HCT116 (cell line): ENCODE measurements at regions not wholly inside any gene's neighbourhood (a gene's known extent, or its start where the extent isn't known, plus 50 kb on each side); places are given as distances from the start of the nearest gene placed in this dataset.

Experiments used
- ATAC-seq: fragments of 200-7000 bp; cut with Tn5 transposase; 2 replicates; pipeline ENCODE4 v1.9.1; 2020; ENCODE audit warnings: mild to moderate bottlenecking, moderate library complexity
- BruUV-seq: library from RNA; stranded (reverse); fragments of 400-500 nt; replicated peaks from 2 replicates; lab custom pipeline; 2021; lab: Mats Ljungman, UMichigan
- CTCF ChIA-PET: fragments of 300-600 bp; sonication (Branson Sonifier 250); formaldehyde crosslinking; loops from one replicate; lab custom pipeline; 2021; ENCODE audit warnings: antibody characterized with exemption; lab: Charles Lee
- POLR2A ChIA-PET: fragments of 300-600, 350-600 bp; sonication (Branson Sonifier 250); formaldehyde crosslinking; loops from one replicate; lab custom pipeline; 2021; ENCODE audit warnings: antibody characterized with exemption; lab: Charles Lee
- RAD21 ChIA-PET, 2 experiments: fragments of 300-600 bp; sonication (Branson Sonifier 250); formaldehyde crosslinking; loops; one replicate each; lab custom pipeline; 2023; ENCODE audit warnings: low total read pairs in 2 of 2; ENCODE audit not compliant: uncharacterized antibody in 2 of 2, unreplicated experiment in 2 of 2, low non-redundant PET in 1 of 2; lab: Charles Lee
- DNase-seq: peaks from one replicate; pipeline ENCODE4 v3.0.0-alpha.2; 2010; ENCODE audit warnings: low read depth, low spot score
- H2AFZ ChIP-seq: fragments of 200-600 bp; shearing (Covaris generic), sonication (generic); 2 replicates; pipeline ENCODE4 v1.6.1; 2017; ENCODE audit warnings: low read depth, mixed run types, mixed read lengths, antibody characterized with exemption, low read length; ENCODE audit not compliant: poor library complexity, severe bottlenecking
- H3K27ac ChIP-seq: 2 replicates; pipeline ENCODE4 v1.5.1; 2012; ENCODE audit warnings: low read depth, low read length
- H3K27me3 ChIP-seq: fragments of 200-600 bp; sonication (generic); 2 replicates; pipeline ENCODE4 v1.6.1; 2016; ENCODE audit warnings: mixed run types, low read length, mixed read lengths; ENCODE audit not compliant: insufficient read depth
- H3K36me3 ChIP-seq, 2 experiments: fragments of 200-500 bp in 1 of 2; fragments of 200-600 bp in 1 of 2; sonication (Bioruptor generic) in 1 of 2; sonication (generic) in 1 of 2; 2 replicates each; pipeline versions ENCODE4 v1.5.1 to v1.6.1; 2014 to 2016; ENCODE audit warnings: low read length in 2 of 2, inconsistent platforms in 1 of 2, mixed read lengths in 1 of 2, mixed run types in 1 of 2; ENCODE audit not compliant: insufficient read depth in 2 of 2, control insufficient read depth in 1 of 2
- H3K4me1 ChIP-seq, 2 experiments: fragments of 200-600 bp in 1 of 2; sonication (generic) in 1 of 2; 2 replicates each; pipeline versions ENCODE4 v1.5.1 to v1.6.1; 2012 to 2017; ENCODE audit warnings: low read length in 2 of 2, inconsistent platforms in 1 of 2, mild to moderate bottlenecking in 1 of 2, mixed read lengths in 1 of 2, mixed run types in 1 of 2, moderate library complexity in 1 of 2; ENCODE audit not compliant: insufficient read depth in 2 of 2, control insufficient read depth in 1 of 2
- H3K4me2 ChIP-seq: fragments of 200-600 bp; sonication (generic); 2 replicates; pipeline ENCODE4 v1.6.1; 2017; ENCODE audit warnings: mixed run types, low read length, mixed read lengths
- H3K4me3 ChIP-seq, 2 experiments: fragments of 200-600 bp in 1 of 2; sonication (generic) in 1 of 2; replicated peaks in 1 of 2; 2 replicates each; pipeline ENCODE4 v1.5.1; 2011 to 2016; ENCODE audit warnings: low read length in 2 of 2, control low read depth in 1 of 2, low read depth in 1 of 2, mild to moderate bottlenecking in 1 of 2, mixed read lengths in 1 of 2, mixed run types in 1 of 2
- H3K79me2 ChIP-seq: fragments of 200-600 bp; sonication (generic); 2 replicates; pipeline ENCODE4 v1.6.1; 2017; ENCODE audit warnings: mild to moderate bottlenecking, mixed run types, low read length, moderate library complexity, mixed read lengths; ENCODE audit not compliant: insufficient read depth
- H3K9ac ChIP-seq: fragments of 200-600 bp; sonication (generic); 2 replicates; pipeline ENCODE4 v1.6.1; 2016; ENCODE audit warnings: low read length, mixed read lengths
- H3K9me2 ChIP-seq: fragments of 200-600 bp; sonication (generic), shearing (Covaris generic); 2 replicates; pipeline ENCODE4 v1.6.1; 2017; ENCODE audit warnings: mixed run types, mild to moderate bottlenecking, moderate library complexity; ENCODE audit not compliant: insufficient read depth
- H3K9me3 ChIP-seq, 2 experiments: fragments of 200-500 bp in 1 of 2; fragments of 200-600 bp in 1 of 2; sonication (Bioruptor generic) in 1 of 2; sonication (generic) in 1 of 2; 2 replicates each; pipeline ENCODE4 v1.6.1; 2014 to 2017; ENCODE audit warnings: low read length in 2 of 2, mixed read lengths in 2 of 2, inconsistent platforms in 1 of 2, low read depth in 1 of 2, mild to moderate bottlenecking in 1 of 2, mixed run types in 1 of 2, moderate library complexity in 1 of 2; ENCODE audit not compliant: control insufficient read depth in 1 of 2, insufficient read depth in 1 of 2
- H4K20me1 ChIP-seq: fragments of 200-600 bp; sonication (generic), shearing (Covaris generic); 2 replicates; pipeline ENCODE4 v1.6.1; 2017; ENCODE audit warnings: mixed run types, mild to moderate bottlenecking, moderate library complexity; ENCODE audit not compliant: insufficient read depth
- CBX3 ChIP-seq: IDR thresholded peaks from 2 replicates; pipeline ENCODE4 v1.6.1; 2012; ENCODE audit warnings: low read depth
- CEBPB ChIP-seq: IDR thresholded peaks from 2 replicates; pipeline ENCODE4 v1.6.1; 2012; ENCODE audit warnings: low read depth
- EGR1 ChIP-seq: IDR thresholded peaks from 2 replicates; pipeline ENCODE4 v1.6.1; 2012; ENCODE audit warnings: low read depth
- FOSL1 ChIP-seq: IDR thresholded peaks from 2 replicates; pipeline ENCODE4 v1.6.1; 2012; ENCODE audit warnings: low read depth
- JUND ChIP-seq: IDR thresholded peaks from 2 replicates; pipeline ENCODE4 v1.6.1; 2012
- POLR2A ChIP-seq: IDR thresholded peaks from 2 replicates; pipeline ENCODE4 v1.7.0; 2011; ENCODE audit warnings: borderline replicate concordance; ENCODE audit not compliant: insufficient read depth, insufficient read length; ENCODE audit errors: extremely low read depth
- RAD21 ChIP-seq: IDR thresholded peaks from 2 replicates; pipeline ENCODE4 v1.6.1; 2012; ENCODE audit warnings: low read depth, mild to moderate bottlenecking
- REST ChIP-seq: IDR thresholded peaks from 2 replicates; pipeline ENCODE4 v1.6.1; 2012; ENCODE audit warnings: low read depth
- SIN3A ChIP-seq: IDR thresholded peaks from 2 replicates; pipeline ENCODE4 v1.6.1; 2012; ENCODE audit warnings: low read depth
- SP1 ChIP-seq: IDR thresholded peaks from 2 replicates; pipeline ENCODE4 v1.6.1; 2012; ENCODE audit warnings: low read depth
- SRF ChIP-seq: IDR thresholded peaks from 2 replicates; pipeline ENCODE4 v1.6.1; 2012; ENCODE audit warnings: low read depth
- TCF7L2 ChIP-seq: IDR thresholded peaks from 2 replicates; pipeline ENCODE4 v1.7.0; 2011; ENCODE audit warnings: borderline replicate concordance, inconsistent platforms; ENCODE audit not compliant: insufficient read depth, insufficient read length; ENCODE audit errors: extremely low read depth
- YY1 ChIP-seq: IDR thresholded peaks from 2 replicates; pipeline ENCODE4 v1.6.1; 2011; ENCODE audit warnings: low read length, low read depth, moderate library complexity, mild to moderate bottlenecking; ENCODE audit not compliant: insufficient replicate concordance; ENCODE audit errors: extremely low read depth
- ZFX ChIP-seq: fragments of 450-650 bp; IDR thresholded peaks from 2 replicates; pipeline ENCODE4 v1.6.1; 2017
- ZNF274 ChIP-seq: fragments of 200-500 bp; sonication (Bioruptor generic); IDR thresholded peaks from 2 replicates; pipeline ENCODE4 v1.6.1; 2014; ENCODE audit warnings: mild to moderate bottlenecking, low read depth, low read length, inconsistent platforms
- intact Hi-C: fragments of 100-400 bp; cut with micrococcal nuclease; formaldehyde crosslinking; loops from 2 replicates; pipeline ENCODE4 v1.10.0; 2022
- TF ChIP-seq, protein P1 (sequence below): IDR thresholded peaks from 2 replicates; pipeline ENCODE4 v1.6.1; 2012
- TF ChIP-seq, protein P2 (sequence below): IDR thresholded peaks from 2 replicates; pipeline ENCODE4 v1.6.1; 2012

DNA sequence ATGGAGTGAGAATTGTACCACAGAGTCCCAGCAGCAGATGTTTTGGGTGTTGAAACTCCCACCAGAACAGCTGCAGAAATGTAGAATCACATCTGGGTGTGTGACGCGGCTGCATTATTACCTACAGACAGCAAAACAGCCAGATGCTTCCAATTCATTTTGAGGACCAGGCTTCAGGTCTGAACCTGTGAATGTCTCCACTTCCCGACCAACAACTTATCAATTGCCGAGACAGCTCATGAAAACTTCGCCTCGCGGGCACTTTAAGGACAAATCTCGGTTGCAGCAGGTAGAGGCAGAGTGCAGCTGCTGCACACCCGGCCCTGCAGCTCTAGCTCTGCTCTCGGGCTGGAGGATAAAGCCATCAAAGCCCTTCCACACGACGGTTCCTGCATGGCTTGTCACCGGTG is 202.0 kb downstream of the HRH4 start:
- Histone ChIP-seq H4K20me1 (no peaks in the 10 kb centered on the region), H2AFZ (no peak overlapping the region), H3K4me3 (no peak overlapping the region), H3K9ac (no peak overlapping the region), H3K4me1 (no peaks in the 10 kb centered on the region), H3K79me2 (no peaks in the 10 kb centered on the region), H3K4me2 (no peak overlapping the region), H3K27me3 (peaks cover 39% of the 10 kb centered on the region), H3K9me3 (no peaks in the 10 kb centered on the region), H3K9me2 (no peaks in the 10 kb centered on the region), H3K36me3 (no peaks in the 10 kb centered on the region), H3K27ac (no peak overlapping the region)
- ChIA-PET CTCF (no interaction called here), POLR2A (no interaction called here), RAD21 (no interaction called here)
- TF ChIP-seq, protein P1, sequence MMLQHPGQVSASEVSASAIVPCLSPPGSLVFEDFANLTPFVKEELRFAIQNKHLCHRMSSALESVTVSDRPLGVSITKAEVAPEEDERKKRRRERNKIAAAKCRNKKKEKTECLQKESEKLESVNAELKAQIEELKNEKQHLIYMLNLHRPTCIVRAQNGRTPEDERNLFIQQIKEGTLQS = no peak
- no peak for TF ChIP-seq SIN3A
- TF ChIP-seq, protein P2, sequence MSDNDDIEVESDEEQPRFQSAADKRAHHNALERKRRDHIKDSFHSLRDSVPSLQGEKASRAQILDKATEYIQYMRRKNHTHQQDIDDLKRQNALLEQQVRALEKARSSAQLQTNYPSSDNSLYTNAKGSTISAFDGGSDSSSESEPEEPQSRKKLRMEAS = no peak
- no peak for TF ChIP-seq JUND
- TF ChIP-seq SRF = no peak
- intact Hi-C loops = no loop called here
- ATAC-seq (no peak), DNase-seq (no peak)
- no TSS peak for BruUV-seq

- POLR2A ChIA-PET = no interaction called here
- RAD21 ChIA-PET = no interaction called here
- no TSS peak for BruUV-seq
- TF ChIP-seq TCF7L2 (no peak), SP1 (no peak), CEBPB (no peak), REST (no peak), RAD21 (no peak), FOSL1 (no peak), CBX3 (no peak), ZNF274 (no peak), ZFX (no peak), POLR2A (no peak), SIN3A (no peak), EGR1 (no peak), YY1 (no peak)
- TF ChIP-seq, protein P1 = no peak
- TF ChIP-seq, protein P2 = no peak
These were observed 202.6 kb downstream of the HRH4 start for GRCh38 chr18:24663026-24663425.

More at GRCh38 chr18:24663026-24663425, 202.6 kb downstream of the HRH4 start:
- Histone ChIP-seq H3K4me1 (no peaks in the 10 kb centered on the region), H3K36me3 (no peaks in the 10 kb centered on the region), H4K20me1 (no peaks in the 10 kb centered on the region), H3K9me2 (no peaks in the 10 kb centered on the region), H3K79me2 (no peaks in the 10 kb centered on the region), H3K4me2 (no peak overlapping the region), H3K27ac (no peak overlapping the region), H3K9me3 (no peaks in the 10 kb centered on the region), H3K27me3 (peaks cover 44% of the 10 kb centered on the region), H3K4me3 (no peak overlapping the region), H2AFZ (no peak overlapping the region), H3K9ac (no peak overlapping the region)
- intact Hi-C loops = no loop called here
- CTCF ChIA-PET = no interaction called here
- DNase-seq (no peak), ATAC-seq (no peak)
